ENCODE measurements at regions not wholly inside any gene's neighbourhood (a gene's known extent, or its start where the extent isn't known, plus 50 kb on each side); places are given as distances from the start of the nearest gene placed in this dataset.

DNA sequence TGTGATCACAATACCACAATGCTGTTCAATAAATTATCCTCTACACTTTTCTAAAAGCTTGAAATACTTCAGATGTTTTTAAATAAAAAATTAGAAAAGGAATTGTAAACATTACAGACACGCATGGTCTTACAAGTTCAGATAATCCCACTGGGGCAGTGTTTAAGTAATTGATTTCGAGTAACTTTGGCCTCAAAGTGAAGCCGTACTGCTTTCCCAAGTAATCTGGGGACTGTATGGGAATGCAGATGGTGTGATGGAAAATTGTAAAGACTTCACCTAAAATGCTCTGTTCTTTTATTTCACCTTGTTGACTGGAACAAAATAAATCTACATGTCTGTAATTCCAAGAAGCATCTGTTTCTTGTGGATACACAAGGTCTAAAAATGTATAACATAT lies 401.7 kb upstream of the LYPLAL1 start:
- TF ChIP-seq, protein P1, sequence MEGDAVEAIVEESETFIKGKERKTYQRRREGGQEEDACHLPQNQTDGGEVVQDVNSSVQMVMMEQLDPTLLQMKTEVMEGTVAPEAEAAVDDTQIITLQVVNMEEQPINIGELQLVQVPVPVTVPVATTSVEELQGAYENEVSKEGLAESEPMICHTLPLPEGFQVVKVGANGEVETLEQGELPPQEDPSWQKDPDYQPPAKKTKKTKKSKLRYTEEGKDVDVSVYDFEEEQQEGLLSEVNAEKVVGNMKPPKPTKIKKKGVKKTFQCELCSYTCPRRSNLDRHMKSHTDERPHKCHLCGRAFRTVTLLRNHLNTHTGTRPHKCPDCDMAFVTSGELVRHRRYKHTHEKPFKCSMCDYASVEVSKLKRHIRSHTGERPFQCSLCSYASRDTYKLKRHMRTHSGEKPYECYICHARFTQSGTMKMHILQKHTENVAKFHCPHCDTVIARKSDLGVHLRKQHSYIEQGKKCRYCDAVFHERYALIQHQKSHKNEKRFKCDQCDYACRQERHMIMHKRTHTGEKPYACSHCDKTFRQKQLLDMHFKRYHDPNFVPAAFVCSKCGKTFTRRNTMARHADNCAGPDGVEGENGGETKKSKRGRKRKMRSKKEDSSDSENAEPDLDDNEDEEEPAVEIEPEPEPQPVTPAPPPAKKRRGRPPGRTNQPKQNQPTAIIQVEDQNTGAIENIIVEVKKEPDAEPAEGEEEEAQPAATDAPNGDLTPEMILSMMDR (IDR thresholded peaks at IDR 0.05; ENCODE audit: low read length), result no peak
- TF ChIP-seq EZH2 (optimal IDR thresholded peaks at IDR 0.05; ENCODE audit: low read depth, low read length) (no peak), EZH2phosphoT487 (IDR thresholded peaks at IDR 0.05; ENCODE audit: low read length) (no peak)

Data from MM.1S (cell line).